ENCODE measurements at regions not wholly inside any gene's neighbourhood (a gene's known extent, or its start where the extent isn't known, plus 50 kb on each side); places are given as distances from the start of the nearest gene placed in this dataset.

- no peaks in the 10 kb centered on the region for H3K9me3 ChIP-seq
- Mint-ChIP-seq H3K36me3 (no peaks in the 10 kb centered on the region), H3K9me3 (no peaks in the 10 kb centered on the region), H3K27ac (no peak overlapping the region), H3K4me3 (no peak overlapping the region), H3K4me1 (peaks cover 5 to 11% (median 6%) of the 10 kb centered on the region in 3 donors), H3K27me3 (peaks cover 17 to 23% of the 10 kb centered on the region in 2 donors)
- 0% methylated on average over 7 of the region's 11 CpGs for WGBS (ENCODE audit: insufficient coverage)
- H3K27ac ChIP-seq (ENCODE audit: low read length) = no peak overlapping the region
- no peaks in the 10 kb centered on the region for H3K36me3 ChIP-seq (ENCODE audit: control insufficient read depth in 2 of 2, extremely low read depth in 1 of 2, insufficient read depth in 1 of 2, low read length in 1 of 2)
- CTCF ChIA-PET = no interaction called here
- no peak overlapping the region for H3K4me3 ChIP-seq (ENCODE audit: control insufficient read depth in 1 of 2, extremely low read depth in 1 of 2, low read length in 1 of 2)
- H3K27me3 ChIP-seq (replicated peaks in 1 of 2; ENCODE audit: control insufficient read depth in 2 of 2, extremely low read depth in 1 of 2, insufficient read depth in 2 of 2, low read length in 1 of 2) = no peaks in the 10 kb centered on the region
- H3K4me1 ChIP-seq (ENCODE audit: control insufficient read depth in 1 of 2, extremely low read depth in 1 of 2, insufficient read depth in 2 of 2, low read length in 2 of 2) = no peaks in the 10 kb centered on the region
- DNase-seq = peak in 11 of 35 experiments; percentile 1 to 45 (median 5)
- POLR2A ChIA-PET = no interaction called here
- ATAC-seq (replicated peaks in 1 of 4) = no peak
These were observed 114.9 kb upstream of the NFIB start for GRCh38 chr9:14428781-14429230.

- Mint-ChIP-seq H3K36me3 (no peaks in the 10 kb centered on the region), H3K4me3 (no peak overlapping the region), H3K4me1 (peaks cover 4 to 8% (median 5%) of the 10 kb centered on the region in 3 donors), H3K27me3 (peaks cover 11 to 19% of the 10 kb centered on the region in 2 donors), H3K27ac (no peak overlapping the region), H3K9me3 (no peaks in the 10 kb centered on the region)
- ChIA-PET CTCF (interaction anchor here in 1 of 2 donors (0.7 kb wide), 1 partner anchor 13 kb away, joined by 5 read pairs; no protein-coding TSS in a partner anchor), POLR2A (interaction anchor here in 1 of 2 donors (0.5 to 0.7 kb wide), 2 partner anchors 11 to 1616 kb away, joined by 3 to 9 read pairs; no protein-coding TSS in a partner anchor)
- no peak for DNase-seq
- H3K4me1 ChIP-seq (ENCODE audit: control insufficient read depth in 1 of 2, extremely low read depth in 1 of 2, insufficient read depth in 2 of 2, low read length in 2 of 2) = no peaks in the 10 kb centered on the region
- H3K27me3 ChIP-seq (replicated peaks in 1 of 2; ENCODE audit: control insufficient read depth in 2 of 2, extremely low read depth in 1 of 2, insufficient read depth in 2 of 2, low read length in 1 of 2) = no peaks in the 10 kb centered on the region
- 60% methylated on average over 2 of the region's 2 CpGs for WGBS (ENCODE audit: insufficient coverage)
- no peak for ATAC-seq (replicated peaks in 1 of 4)
- H3K27ac ChIP-seq (ENCODE audit: low read length) = no peak overlapping the region
- no peaks in the 10 kb centered on the region for H3K9me3 ChIP-seq
- H3K4me3 ChIP-seq (ENCODE audit: control insufficient read depth in 1 of 2, extremely low read depth in 1 of 2, low read length in 1 of 2) = no peak overlapping the region
- no peaks in the 10 kb centered on the region for H3K36me3 ChIP-seq (ENCODE audit: control insufficient read depth in 2 of 2, extremely low read depth in 1 of 2, insufficient read depth in 1 of 2, low read length in 1 of 2)
These were observed 113.5 kb upstream of the NFIB start for GRCh38 chr9:14427419-14427818.

- DNase-seq (no peak), ATAC-seq (replicated peaks in 1 of 4) (no peak)
- H3K27me3 ChIP-seq (replicated peaks in 1 of 2; ENCODE audit: control insufficient read depth in 2 of 2, extremely low read depth in 1 of 2, insufficient read depth in 2 of 2, low read length in 1 of 2) = no peaks in the 10 kb centered on the region
- no peaks in the 10 kb centered on the region for H3K9me3 ChIP-seq
- 100% methylated on average over 2 of the region's 4 CpGs for WGBS (ENCODE audit: insufficient coverage)
- H3K4me1 Mint-ChIP-seq = peaks cover 4 to 8% (median 5%) of the 10 kb centered on the region in 3 donors
- peaks cover 11 to 15% of the 10 kb centered on the region in 2 donors for H3K27me3 Mint-ChIP-seq
- no peaks in the 10 kb centered on the region for H3K4me1 ChIP-seq (ENCODE audit: control insufficient read depth in 1 of 2, extremely low read depth in 1 of 2, insufficient read depth in 2 of 2, low read length in 2 of 2)
- H3K36me3 Mint-ChIP-seq = no peaks in the 10 kb centered on the region
- no peak overlapping the region for H3K27ac ChIP-seq (ENCODE audit: low read length)
- no peaks in the 10 kb centered on the region for H3K9me3 Mint-ChIP-seq
- H3K4me3 ChIP-seq (ENCODE audit: control insufficient read depth in 1 of 2, extremely low read depth in 1 of 2, low read length in 1 of 2) = no peak overlapping the region
- H3K36me3 ChIP-seq (ENCODE audit: control insufficient read depth in 2 of 2, extremely low read depth in 1 of 2, insufficient read depth in 1 of 2, low read length in 1 of 2) = no peaks in the 10 kb centered on the region
- H3K27ac Mint-ChIP-seq = no peak overlapping the region
- CTCF ChIA-PET = no interaction called here
- no peak overlapping the region for H3K4me3 Mint-ChIP-seq
- POLR2A ChIA-PET = no interaction called here
These were observed 111.0 kb upstream of the NFIB start for GRCh38 chr9:14424983-14425382.

DNA sequence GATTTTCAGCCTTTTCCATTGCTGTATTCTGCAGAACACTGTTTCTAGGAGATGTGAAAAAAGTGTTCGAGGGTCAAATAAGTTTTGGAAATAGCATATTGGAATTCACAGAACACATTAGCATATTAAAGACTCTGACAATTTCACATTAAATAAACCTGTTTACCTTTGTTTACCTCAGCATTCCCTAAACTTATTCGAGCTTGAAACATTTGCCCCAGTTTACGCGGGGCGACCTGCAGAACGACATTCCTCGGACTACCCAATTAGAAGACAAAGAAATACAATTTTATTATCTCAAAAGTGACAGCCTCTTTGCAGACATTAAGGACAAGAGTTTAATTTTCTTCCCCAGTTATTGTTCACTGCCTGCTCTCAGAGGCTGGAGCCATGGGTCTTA lies 110.3 kb upstream of the NFIB start:
- no peaks in the 10 kb centered on the region for H3K9me3 Mint-ChIP-seq
- no peak overlapping the region for H3K4me3 ChIP-seq (ENCODE audit: control insufficient read depth in 1 of 2, extremely low read depth in 1 of 2, low read length in 1 of 2)
- no peak for ATAC-seq (replicated peaks in 1 of 4)
- H3K27ac ChIP-seq (ENCODE audit: low read length) = no peak overlapping the region
- no peaks in the 10 kb centered on the region for H3K36me3 ChIP-seq (ENCODE audit: control insufficient read depth in 2 of 2, extremely low read depth in 1 of 2, insufficient read depth in 1 of 2, low read length in 1 of 2)
- no peak overlapping the region for H3K4me3 Mint-ChIP-seq
- H3K27me3 Mint-ChIP-seq = peaks cover 11 to 13% of the 10 kb centered on the region in 2 donors
- H3K4me1 Mint-ChIP-seq = peaks cover 4 to 8% (median 5%) of the 10 kb centered on the region in 3 donors
- WGBS (ENCODE audit: insufficient coverage) = 89% methylated on average over 7 of the region's 7 CpGs
- CTCF ChIA-PET = no interaction called here
- H3K27me3 ChIP-seq (replicated peaks in 1 of 2; ENCODE audit: control insufficient read depth in 2 of 2, extremely low read depth in 1 of 2, insufficient read depth in 2 of 2, low read length in 1 of 2) = no peaks in the 10 kb centered on the region
- H3K36me3 Mint-ChIP-seq = no peaks in the 10 kb centered on the region
- no peaks in the 10 kb centered on the region for H3K9me3 ChIP-seq
- POLR2A ChIA-PET = no interaction called here
- no peak overlapping the region for H3K27ac Mint-ChIP-seq
- no peak for DNase-seq
- no peaks in the 10 kb centered on the region for H3K4me1 ChIP-seq (ENCODE audit: control insufficient read depth in 1 of 2, extremely low read depth in 1 of 2, insufficient read depth in 2 of 2, low read length in 2 of 2)

DNA sequence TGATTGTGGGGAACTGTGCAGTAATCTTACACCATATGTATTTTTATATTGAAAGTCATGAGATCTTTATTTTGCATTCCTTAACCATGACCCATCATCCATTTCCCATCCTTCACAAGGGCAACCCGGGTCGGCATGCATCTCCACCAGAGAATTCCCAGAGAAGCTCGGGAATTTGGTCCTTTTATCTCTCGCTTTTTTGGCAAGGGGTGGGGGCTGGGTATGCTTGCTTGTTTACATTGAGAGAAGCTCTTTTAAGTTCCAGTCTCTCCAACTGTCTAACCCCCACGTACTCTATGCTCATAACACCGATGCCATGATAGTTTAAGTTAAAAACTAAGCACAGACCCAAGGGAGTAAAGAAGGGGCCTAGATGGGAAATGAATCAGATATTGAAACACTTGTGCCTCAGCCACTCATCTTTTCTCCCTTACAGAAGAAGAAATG lies 109.9 kb upstream of the NFIB start:
- CTCF ChIA-PET = no interaction called here
- H3K4me1 ChIP-seq (ENCODE audit: control insufficient read depth in 1 of 2, extremely low read depth in 1 of 2, insufficient read depth in 2 of 2, low read length in 2 of 2) = no peaks in the 10 kb centered on the region
- no peak overlapping the region for H3K4me3 Mint-ChIP-seq
- ATAC-seq (replicated peaks in 1 of 4) = no peak
- no peaks in the 10 kb centered on the region for H3K9me3 ChIP-seq
- no peaks in the 10 kb centered on the region for H3K36me3 Mint-ChIP-seq
- no peaks in the 10 kb centered on the region for H3K9me3 Mint-ChIP-seq
- H3K4me1 Mint-ChIP-seq = peaks cover 3 to 7% (median 5%) of the 10 kb centered on the region in 3 donors
- H3K27ac Mint-ChIP-seq = no peak overlapping the region
- peaks cover 10 to 13% of the 10 kb centered on the region in 2 donors for H3K27me3 Mint-ChIP-seq
- POLR2A ChIA-PET = no interaction called here
- H3K4me3 ChIP-seq (ENCODE audit: control insufficient read depth in 1 of 2, extremely low read depth in 1 of 2, low read length in 1 of 2) = no peak overlapping the region
- H3K27ac ChIP-seq (ENCODE audit: low read length) = no peak overlapping the region
- WGBS (ENCODE audit: insufficient coverage) = no CpG with 5 or more reads among the region's 6 CpGs
- H3K27me3 ChIP-seq (replicated peaks in 1 of 2; ENCODE audit: control insufficient read depth in 2 of 2, extremely low read depth in 1 of 2, insufficient read depth in 2 of 2, low read length in 1 of 2) = no peaks in the 10 kb centered on the region
- no peak for DNase-seq
- no peaks in the 10 kb centered on the region for H3K36me3 ChIP-seq (ENCODE audit: control insufficient read depth in 2 of 2, extremely low read depth in 1 of 2, insufficient read depth in 1 of 2, low read length in 1 of 2)

- Mint-ChIP-seq H3K9me3 (no peaks in the 10 kb centered on the region), H3K4me3 (no peak overlapping the region), H3K36me3 (no peaks in the 10 kb centered on the region), H3K27ac (no peak overlapping the region), H3K4me1 (no peaks in the 10 kb centered on the region), H3K27me3 (peaks cover 2 to 5% of the 10 kb centered on the region in 2 donors)
- CTCF ChIA-PET = no interaction called here
- Histone ChIP-seq H3K4me1 (ENCODE audit: control insufficient read depth in 1 of 2, extremely low read depth in 1 of 2, insufficient read depth in 2 of 2, low read length in 2 of 2) (no peaks in the 10 kb centered on the region), H3K4me3 (ENCODE audit: control insufficient read depth in 1 of 2, extremely low read depth in 1 of 2, low read length in 1 of 2) (no peak overlapping the region), H3K36me3 (ENCODE audit: control insufficient read depth in 2 of 2, extremely low read depth in 1 of 2, insufficient read depth in 1 of 2, low read length in 1 of 2) (no peaks in the 10 kb centered on the region), H3K9me3 (no peaks in the 10 kb centered on the region), H3K27me3 (replicated peaks in 1 of 2; ENCODE audit: control insufficient read depth in 2 of 2, extremely low read depth in 1 of 2, insufficient read depth in 2 of 2, low read length in 1 of 2) (no peaks in the 10 kb centered on the region), H3K27ac (ENCODE audit: low read length) (no peak overlapping the region)
- POLR2A ChIA-PET = no interaction called here
- DNase-seq (no peak), ATAC-seq (replicated peaks in 1 of 4) (no peak)
- no CpG with 5 or more reads among the region's 1 CpG for WGBS (ENCODE audit: insufficient coverage)
These were observed 107.3 kb upstream of the NFIB start for GRCh38 chr9:14421291-14421690.
